Heart left ventricle (tissue), 13 donors: ENCODE measurements at regions not wholly inside any gene's neighbourhood (a gene's known extent, or its start where the extent isn't known, plus 50 kb on each side); places are given as distances from the start of the nearest gene placed in this dataset.

ENCODE experiments used
- CTCF ChIP-seq, 12 donors: fragments of 200-600 bp; sonication (generic) in 4 of 12; IDR thresholded peaks; one replicate each; pipeline versions ENCODE4 v1.5.0 to v1.8.0; 2018 to 2022; ENCODE audit warnings: antibody characterized with exemption in 12 of 12, mild to moderate bottlenecking in 5 of 12
- POLR2A ChIP-seq, 2 donors: fragments of 450-650 bp; IDR thresholded peaks; one replicate each; pipeline ENCODE4 v1.6.1; 2017; ENCODE audit warnings: antibody characterized with exemption in 2 of 2, mild to moderate bottlenecking in 2 of 2, moderate library complexity in 2 of 2
- donor health status: ischemic (EF 13 %, LVEDD 7.1; RV severe dilation, severe dysfunction).
- donor health status: DM: no; HTN: yes; CAD: no.
- donor health status: DM: no; HTN: no; CAD: no.
- donor health status: ischemic (EF 25% LVEDD 6.9; RV normal size, moderate dysfunction).
- donor health status: ischemic (EF 25% LVEDD 5.7; RV mildly dilated, moderate dysfunction).
- donor health status: ischemic (EF 35%, LVEDD 5.7; RV mildly dilated, moderate dysfunction).
- donor health status: nonischemic (EF 11% LVEDD 7.7; RV severe dilation, severe dysfunction).
- donor health status: DM: yes; HTN: yes; CAD: no.
- donor health status: PGD.
- donor health status: ischemic (EF 29% LVEDD 5.4; RV normal size, mild dysfunction).
- donor health status: nonischemic (EF 23%, LVEDD 6.1; RV moderate dilation, normal function).

- TF ChIP-seq CTCF (IDR thresholded peaks at IDR 0.05) (no peak), POLR2A (IDR thresholded peaks at IDR 0.05) (no peak)
Measured at GRCh38 chr6:19782588-19782987, 54.6 kb upstream of the ID4 start.
